ENCODE measurements at regions not wholly inside any gene's neighbourhood (a gene's known extent, or its start where the extent isn't known, plus 50 kb on each side); places are given as distances from the start of the nearest gene placed in this dataset.
A peak's percentile ranks its signal among the peaks of the same experiment; 100 is the strongest.

- DNase-seq = peak in 3 of 10 donors; percentile 45 to 52 (median 47)
- intact Hi-C loops (cut with DNase I) = no loop called here
Observed at GRCh38 chr2:120572226-120572625, 163.4 kb upstream of the GLI2 start.

DNA sequence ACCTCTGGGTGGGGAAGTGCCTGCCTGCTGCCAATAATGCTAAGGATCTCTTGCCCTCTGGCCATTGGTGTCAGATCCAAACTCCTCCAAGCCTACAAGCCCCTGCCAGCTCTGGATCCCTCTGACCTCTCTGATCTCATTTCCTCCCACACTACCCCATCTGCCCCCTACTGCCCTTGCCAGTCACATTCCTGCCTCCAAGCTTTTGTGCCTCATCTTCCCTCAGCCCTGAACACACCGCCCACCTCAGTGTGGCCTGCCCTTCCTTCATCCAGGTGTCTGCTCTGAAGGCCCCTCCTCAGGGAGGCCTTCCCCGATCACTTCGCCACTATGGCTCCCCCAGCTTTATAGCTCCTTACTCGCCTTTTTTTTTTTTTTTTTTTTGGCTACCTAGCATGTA, 161.0 kb upstream of the GLI2 start:
- DNase-seq = peak in 3 of 10 donors; percentile 11 to 47 (median 29)
- intact Hi-C loops (cut with DNase I) = no loop called here

GRCh38 chr2:120575966-120576365, 159.7 kb upstream of the GLI2 start:
- intact Hi-C loops (cut with DNase I) = no loop called here
- peak in 3 of 10 donors; percentile 43 to 73 (median 47) for DNase-seq

- intact Hi-C loops (cut with DNase I) = no loop called here
- peak in 3 of 10 donors; percentile 66 to 79 (median 75) for DNase-seq
Observed at GRCh38 chr2:120576509-120577474, 158.9 kb upstream of the GLI2 start.

GRCh38 chr2:120577721-120578295, 157.9 kb upstream of the GLI2 start:
- intact Hi-C loops (cut with DNase I) = no loop called here
- DNase-seq = peak in 3 of 10 donors; percentile 46 to 59 (median 51)

DNA sequence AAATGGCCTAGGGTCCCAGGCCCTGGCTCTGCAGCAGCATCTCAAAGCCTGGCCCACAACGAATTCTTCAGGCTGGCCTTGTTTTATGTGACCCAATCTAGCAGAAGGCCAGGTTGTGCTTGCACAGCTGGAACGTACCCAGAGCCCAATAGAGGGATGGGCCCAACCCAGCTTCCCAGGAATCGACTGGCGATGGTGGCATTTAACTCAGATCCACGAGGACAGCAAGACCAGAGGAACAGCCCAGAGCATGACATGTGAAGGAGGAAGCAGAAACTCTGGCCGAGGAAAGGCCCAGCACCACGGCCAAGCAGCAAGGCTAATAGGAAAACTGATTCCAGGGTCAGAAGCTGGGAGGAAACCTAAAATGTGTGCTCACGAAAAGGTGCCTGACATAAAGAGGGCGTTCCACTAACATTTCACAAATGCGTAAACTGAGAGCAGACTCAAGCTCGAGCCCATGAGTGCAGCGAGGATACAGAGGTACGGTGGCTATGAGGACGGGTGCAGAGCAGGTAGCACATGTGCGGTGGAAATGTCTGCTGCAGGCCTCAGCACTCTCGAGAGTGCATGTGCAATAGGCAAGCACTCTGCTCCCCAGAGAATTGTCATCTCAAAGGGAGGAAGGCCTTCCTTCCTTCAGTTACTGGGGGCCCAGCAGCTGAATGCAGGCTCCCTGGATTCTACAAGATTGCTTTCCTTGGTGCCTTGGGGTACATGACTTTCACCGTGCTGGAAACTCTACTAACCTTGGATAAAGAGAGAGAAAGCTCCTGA, 156.9 kb upstream of the GLI2 start:
- peak in 3 of 10 donors; percentile 22 to 58 (median 35) for DNase-seq
- intact Hi-C loops (cut with DNase I) = no loop called here

GRCh38 chr2:120579916-120580685, 155.6 kb upstream of the GLI2 start:
- intact Hi-C loops (cut with DNase I) = no loop called here
- peak in 3 of 10 donors; percentile 39 to 50 (median 49) for DNase-seq

DNA sequence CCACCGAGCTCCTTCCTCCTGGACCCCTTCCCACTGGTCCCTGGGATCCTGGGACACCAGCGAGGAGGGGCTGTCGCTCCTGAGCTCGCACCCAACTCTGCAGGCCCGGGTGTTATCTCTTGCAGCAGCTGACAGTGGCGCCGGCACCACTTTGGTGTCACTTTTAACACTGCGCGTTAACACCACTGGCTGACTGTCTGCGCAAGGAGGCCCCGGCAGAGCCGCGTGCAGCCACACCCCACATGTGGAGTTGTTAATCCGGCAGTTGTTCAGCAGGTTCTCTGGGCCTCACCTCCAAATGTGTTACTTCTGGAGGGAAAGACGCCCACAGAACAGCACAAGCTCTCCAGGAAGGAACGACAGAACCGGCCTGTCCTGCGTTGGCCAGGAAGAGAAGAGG, 155.0 kb upstream of the GLI2 start:
- peak in 3 of 10 donors; percentile 55 to 81 (median 69) for DNase-seq
- intact Hi-C loops (cut with DNase I) = no loop called here

DNA sequence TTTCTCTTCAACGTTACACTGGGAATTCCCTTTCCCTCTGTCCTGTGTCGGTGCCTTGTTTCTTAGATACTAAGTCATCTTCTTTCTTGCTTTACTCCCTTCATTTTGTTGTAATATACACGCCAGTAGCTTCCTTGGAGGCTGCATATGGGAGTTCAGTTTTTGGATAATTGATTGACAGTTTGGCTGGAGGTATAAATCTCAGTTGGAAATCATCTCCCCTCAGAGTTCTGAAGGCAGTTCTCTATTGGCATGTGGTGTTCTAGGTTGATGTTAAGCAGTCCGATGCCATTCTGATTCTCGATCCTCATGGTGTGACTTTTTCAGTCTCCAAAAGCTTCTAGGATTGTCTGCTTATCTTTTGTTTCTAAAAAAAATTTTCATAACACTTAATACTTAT, 152.5 kb upstream of the GLI2 start:
- intact Hi-C loops (cut with DNase I) = no loop called here
- no peak for DNase-seq

GRCh38 chr2:120583851-120584570, 151.7 kb upstream of the GLI2 start:
- intact Hi-C loops (cut with DNase I) = no loop called here
- DNase-seq = no peak

GRCh38 chr2:120586507-120587278, 149.0 kb upstream of the GLI2 start:
- peak in 2 of 10 donors; percentile 53 to 86 for DNase-seq
- intact Hi-C loops (cut with DNase I) = no loop called here

DNA sequence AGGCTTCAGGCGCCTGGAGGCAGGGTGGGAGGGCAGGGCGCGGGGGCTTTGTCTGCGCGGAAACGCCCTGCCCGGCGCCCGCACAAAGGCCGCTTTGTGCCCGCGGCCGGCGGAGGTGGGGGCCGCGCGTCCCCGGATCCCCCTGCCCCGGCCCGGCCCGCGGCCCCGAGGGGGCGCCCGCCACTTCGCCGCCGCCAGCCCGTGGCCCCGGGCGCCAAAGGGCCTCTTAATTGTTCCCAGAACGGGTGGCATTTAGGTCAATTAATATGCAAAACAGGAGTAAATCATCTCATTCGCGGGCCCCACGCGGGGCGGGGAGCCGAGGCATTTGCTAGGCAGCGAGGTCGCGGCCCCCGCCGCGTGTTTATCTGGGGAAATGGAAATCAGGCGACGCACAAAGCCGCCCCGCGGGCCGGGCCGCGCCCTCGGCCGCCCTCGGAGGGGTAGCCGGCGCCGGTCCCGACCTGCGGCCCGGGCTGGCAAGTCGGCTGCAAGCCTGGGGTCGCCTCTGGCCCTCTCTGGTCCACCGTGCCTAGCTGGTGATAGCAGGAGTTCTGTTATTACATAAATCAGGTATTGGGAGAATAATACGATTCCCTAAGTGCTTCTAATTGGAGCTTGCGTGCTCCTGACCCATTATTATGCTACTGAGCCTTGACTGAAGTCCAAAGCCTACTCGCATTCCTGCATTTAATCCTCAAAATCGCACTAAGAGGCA, 148.2 kb upstream of the GLI2 start:
- intact Hi-C loops (cut with DNase I) = no loop called here
- peak in 2 of 10 donors; percentile 67 to 69 for DNase-seq

DNA sequence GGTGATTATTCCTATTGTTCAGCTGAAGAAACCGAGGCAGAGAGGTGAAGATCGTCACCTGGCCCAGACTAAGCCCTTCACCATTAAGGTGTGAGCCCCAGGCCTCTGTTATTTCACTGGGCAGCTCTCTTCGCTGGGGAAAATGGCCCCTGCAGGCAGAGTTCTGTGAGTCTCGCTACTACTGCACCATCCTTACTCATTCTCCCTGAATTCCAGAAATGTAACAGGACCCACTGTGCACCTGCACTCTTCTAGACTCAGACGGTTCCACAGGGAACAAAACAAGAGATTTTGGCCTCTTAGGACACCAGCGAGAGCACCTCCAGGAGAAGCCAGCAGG, 147.7 kb upstream of the GLI2 start:
- no peak for DNase-seq
- intact Hi-C loops (cut with DNase I) = no loop called here

DNA sequence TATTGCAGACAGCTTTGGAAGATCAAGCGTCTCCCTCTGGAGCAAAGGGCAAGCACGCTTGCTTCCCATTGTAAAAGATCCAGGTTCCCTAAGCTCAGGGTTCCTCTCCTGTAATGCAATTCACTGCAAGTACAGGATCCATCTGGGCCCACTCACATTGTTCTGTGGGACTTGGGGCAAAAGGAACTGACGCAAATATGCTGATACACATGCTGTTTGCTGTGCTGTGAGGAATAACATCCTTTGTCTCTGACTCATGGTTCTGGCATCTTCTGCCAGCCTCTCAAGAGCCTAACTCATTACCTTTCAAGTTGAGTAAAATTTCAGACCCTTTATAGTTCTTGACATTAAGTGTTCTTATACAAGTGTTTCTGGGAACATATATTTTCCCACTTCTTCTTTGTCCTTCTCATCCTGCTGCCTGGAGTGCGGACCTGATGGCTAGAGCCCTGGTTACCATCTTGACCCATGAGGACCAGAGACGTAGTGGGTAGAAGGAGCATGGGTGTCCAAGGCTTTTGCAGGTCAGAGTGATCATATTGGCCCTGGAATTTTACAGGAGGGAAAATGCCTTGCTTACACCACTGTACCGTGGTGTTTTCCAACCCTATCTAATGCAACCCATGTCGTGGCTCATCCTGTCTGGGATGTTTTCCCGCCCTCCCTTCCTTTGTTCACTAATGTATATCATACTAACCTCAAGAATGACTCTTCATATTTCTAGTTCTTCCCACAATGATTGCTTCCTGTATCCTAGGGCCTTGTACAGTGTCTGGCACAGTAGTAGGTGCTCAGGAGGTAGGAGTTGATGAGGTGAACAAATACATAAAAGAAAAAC, 145.7 kb upstream of the GLI2 start:
- DNase-seq = peak in 1 of 10 donors; percentile 22

GRCh38 chr2:120590841-120591240, 144.8 kb upstream of the GLI2 start:
- DNase-seq = peak in 1 of 10 donors; percentile 50
- intact Hi-C loops (cut with DNase I) = loop anchor here (10.0 kb wide), 1 partner anchor 64 kb away; no protein-coding TSS in a partner anchor

More for the DNA sequence above, 145.7 kb upstream of the GLI2 start:
- intact Hi-C loops (cut with DNase I) = loop anchor here (10.0 kb wide), 1 partner anchor 65 kb away; no protein-coding TSS in a partner anchor

- intact Hi-C loops (cut with DNase I) = loop anchor here (10.0 kb wide), 1 partner anchor 63 kb away; no protein-coding TSS in a partner anchor
- DNase-seq = peak in 1 of 10 donors; percentile 40
Observed at GRCh38 chr2:120591572-120591971, 144.1 kb upstream of the GLI2 start.

GRCh38 chr2:120592084-120592483, 143.6 kb upstream of the GLI2 start:
- intact Hi-C loops (cut with DNase I) = loop anchor here (10.0 kb wide), 1 partner anchor 63 kb away; no protein-coding TSS in a partner anchor
- no peak for DNase-seq
